Liver (tissue), 3 donors: ENCODE measurements at regions not wholly inside any gene's neighbourhood (a gene's known extent, or its start where the extent isn't known, plus 50 kb on each side); places are given as distances from the start of the nearest gene placed in this dataset.

Experiments
- EGR1 ChIP-seq, 2 donors: IDR thresholded peaks; 2 replicates each; pipeline ENCODE4 v1.6.1; 2016 to 2018; ENCODE audit warnings: antibody characterized with exemption in 2 of 2, low read depth in 2 of 2
- RAD21 ChIP-seq, 2 donors: IDR thresholded peaks; 2 replicates each; pipeline ENCODE4 v1.6.1; 2016; ENCODE audit warnings: antibody characterized with exemption in 2 of 2, mild to moderate bottlenecking in 2 of 2
- TAF1 ChIP-seq: conservative IDR thresholded peaks from 2 replicates; pipeline ENCODE4 v1.6.1; 2016; ENCODE audit warnings: antibody characterized with exemption, mild to moderate bottlenecking
- TF ChIP-seq, protein P1 (sequence below): fragments of 150-350 bp; IDR thresholded peaks from 2 replicates; pipeline ENCODE4 v1.5.1; 2017; ENCODE audit warnings: improper control_type of control experiment, low read depth, low read length; ENCODE audit not compliant: missing input control
- TF ChIP-seq, protein P2 (sequence below): IDR thresholded peaks from 2 replicates; pipeline ENCODE4 v1.6.1; 2016; ENCODE audit warnings: antibody characterized with exemption
- TF ChIP-seq, protein P3 (sequence below): IDR thresholded peaks from 2 replicates; pipeline ENCODE4 v1.6.1; 2016; ENCODE audit warnings: antibody characterized with exemption
- donor health status: healthy.
- donor health status: healthy.

DNA sequence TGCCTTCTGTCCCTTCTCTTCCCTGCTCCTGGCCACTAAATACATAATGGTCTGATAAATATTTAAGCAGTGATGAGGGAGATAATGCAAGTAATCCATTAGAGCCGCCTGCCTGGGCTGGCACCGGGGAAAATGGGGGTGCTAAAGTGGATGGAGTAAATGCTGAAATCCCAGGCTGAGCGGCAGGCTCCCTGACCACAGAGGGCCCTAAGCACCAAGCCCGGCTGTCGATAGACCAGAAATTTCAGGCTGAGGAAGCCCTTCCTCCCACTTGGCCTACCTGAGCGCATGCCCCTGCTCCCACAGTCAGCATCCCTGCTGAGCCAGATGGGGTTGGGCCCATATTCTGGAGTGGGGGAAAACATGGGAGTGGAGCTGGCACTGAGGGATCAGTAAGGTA is 197.5 kb upstream of the SKOR2 start:
- TF ChIP-seq, protein P1, sequence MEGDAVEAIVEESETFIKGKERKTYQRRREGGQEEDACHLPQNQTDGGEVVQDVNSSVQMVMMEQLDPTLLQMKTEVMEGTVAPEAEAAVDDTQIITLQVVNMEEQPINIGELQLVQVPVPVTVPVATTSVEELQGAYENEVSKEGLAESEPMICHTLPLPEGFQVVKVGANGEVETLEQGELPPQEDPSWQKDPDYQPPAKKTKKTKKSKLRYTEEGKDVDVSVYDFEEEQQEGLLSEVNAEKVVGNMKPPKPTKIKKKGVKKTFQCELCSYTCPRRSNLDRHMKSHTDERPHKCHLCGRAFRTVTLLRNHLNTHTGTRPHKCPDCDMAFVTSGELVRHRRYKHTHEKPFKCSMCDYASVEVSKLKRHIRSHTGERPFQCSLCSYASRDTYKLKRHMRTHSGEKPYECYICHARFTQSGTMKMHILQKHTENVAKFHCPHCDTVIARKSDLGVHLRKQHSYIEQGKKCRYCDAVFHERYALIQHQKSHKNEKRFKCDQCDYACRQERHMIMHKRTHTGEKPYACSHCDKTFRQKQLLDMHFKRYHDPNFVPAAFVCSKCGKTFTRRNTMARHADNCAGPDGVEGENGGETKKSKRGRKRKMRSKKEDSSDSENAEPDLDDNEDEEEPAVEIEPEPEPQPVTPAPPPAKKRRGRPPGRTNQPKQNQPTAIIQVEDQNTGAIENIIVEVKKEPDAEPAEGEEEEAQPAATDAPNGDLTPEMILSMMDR: no peak
- TF ChIP-seq, protein P2, sequence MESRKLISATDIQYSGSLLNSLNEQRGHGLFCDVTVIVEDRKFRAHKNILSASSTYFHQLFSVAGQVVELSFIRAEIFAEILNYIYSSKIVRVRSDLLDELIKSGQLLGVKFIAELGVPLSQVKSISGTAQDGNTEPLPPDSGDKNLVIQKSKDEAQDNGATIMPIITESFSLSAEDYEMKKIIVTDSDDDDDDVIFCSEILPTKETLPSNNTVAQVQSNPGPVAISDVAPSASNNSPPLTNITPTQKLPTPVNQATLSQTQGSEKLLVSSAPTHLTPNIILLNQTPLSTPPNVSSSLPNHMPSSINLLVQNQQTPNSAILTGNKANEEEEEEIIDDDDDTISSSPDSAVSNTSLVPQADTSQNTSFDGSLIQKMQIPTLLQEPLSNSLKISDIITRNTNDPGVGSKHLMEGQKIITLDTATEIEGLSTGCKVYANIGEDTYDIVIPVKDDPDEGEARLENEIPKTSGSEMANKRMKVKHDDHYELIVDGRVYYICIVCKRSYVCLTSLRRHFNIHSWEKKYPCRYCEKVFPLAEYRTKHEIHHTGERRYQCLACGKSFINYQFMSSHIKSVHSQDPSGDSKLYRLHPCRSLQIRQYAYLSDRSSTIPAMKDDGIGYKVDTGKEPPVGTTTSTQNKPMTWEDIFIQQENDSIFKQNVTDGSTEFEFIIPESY: no peak
- TF ChIP-seq RAD21 (IDR thresholded peaks at IDR 0.05) (no peak), TAF1 (no peak), EGR1 (IDR thresholded peaks at IDR 0.05; ENCODE audit: low read depth in 2 of 2) (no peak)
- TF ChIP-seq, protein P3, sequence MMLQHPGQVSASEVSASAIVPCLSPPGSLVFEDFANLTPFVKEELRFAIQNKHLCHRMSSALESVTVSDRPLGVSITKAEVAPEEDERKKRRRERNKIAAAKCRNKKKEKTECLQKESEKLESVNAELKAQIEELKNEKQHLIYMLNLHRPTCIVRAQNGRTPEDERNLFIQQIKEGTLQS: no peak
